ENCODE measurements at regions not wholly inside any gene's neighbourhood (a gene's known extent, or its start where the extent isn't known, plus 50 kb on each side); places are given as distances from the start of the nearest gene placed in this dataset.
"Not testable (repeated sequence)": the region's sequence is repeated elsewhere in the genome, so short reads cannot be mapped to it uniquely, and the experiment has no call there.

- peak; percentile 77 for FAIRE-seq
- not testable (repeated sequence) for H3K27me3 ChIP-seq (ENCODE audit: control insufficient read depth, insufficient read depth, low read length); H3K4me3 ChIP-seq (ENCODE audit: low read depth, low read length); H3K36me3 ChIP-seq (ENCODE audit: control insufficient read depth, insufficient read depth, low read length); DNase-seq (ENCODE audit: low read depth)
Measured at GRCh38 chrX:141520750-141521149, 63.8 kb downstream of the SPANXA1 start.

- DNase-seq (ENCODE audit: low read depth); H3K36me3 ChIP-seq (ENCODE audit: control insufficient read depth, insufficient read depth, low read length); H3K27me3 ChIP-seq (ENCODE audit: control insufficient read depth, insufficient read depth, low read length); FAIRE-seq; H3K4me3 ChIP-seq (ENCODE audit: low read depth, low read length): not testable (repeated sequence)
Measured at GRCh38 chrX:141475788-141476187, 108.8 kb downstream of the SPANXA1 start.

GRCh38 chrX:141469469-141469868, 115.1 kb downstream of the SPANXA1 start:
- TF ChIP-seq CTCF (IDR thresholded peaks at IDR 0.05; ENCODE audit: insufficient read depth, low read length, severe bottlenecking), result no peak
- DNase-seq (ENCODE audit: low read depth) (peak; percentile 7), FAIRE-seq (no peak)
- Histone ChIP-seq H3K36me3 (ENCODE audit: control insufficient read depth, insufficient read depth, low read length) (no peaks in the 10 kb centered on the region), H3K4me3 (ENCODE audit: low read depth, low read length) (no peak overlapping the region), H3K27me3 (ENCODE audit: control insufficient read depth, insufficient read depth, low read length) (no peaks in the 10 kb centered on the region)

GRCh38 chrX:141468940-141469339, 115.6 kb downstream of the SPANXA1 start:
- FAIRE-seq, result no peak
- peak; percentile 44 for DNase-seq (ENCODE audit: low read depth)
- H3K27me3 ChIP-seq (ENCODE audit: control insufficient read depth, insufficient read depth, low read length), result no peaks in the 10 kb centered on the region
- no peaks in the 10 kb centered on the region for H3K36me3 ChIP-seq (ENCODE audit: control insufficient read depth, insufficient read depth, low read length)
- no peak for TF ChIP-seq CTCF (IDR thresholded peaks at IDR 0.05; ENCODE audit: insufficient read depth, low read length, severe bottlenecking)
- no peak overlapping the region for H3K4me3 ChIP-seq (ENCODE audit: low read depth, low read length)

GRCh38 chrX:141467442-141467841, 117.1 kb downstream of the SPANXA1 start:
- Histone ChIP-seq H3K4me3 (ENCODE audit: low read depth, low read length) (no peak overlapping the region), H3K36me3 (ENCODE audit: control insufficient read depth, insufficient read depth, low read length) (no peaks in the 10 kb centered on the region), H3K27me3 (ENCODE audit: control insufficient read depth, insufficient read depth, low read length) (no peaks in the 10 kb centered on the region)
- TF ChIP-seq CTCF (IDR thresholded peaks at IDR 0.05; ENCODE audit: insufficient read depth, low read length, severe bottlenecking), result no peak
- FAIRE-seq, result no peak
- peak; percentile 1 for DNase-seq (ENCODE audit: low read depth)

GRCh38 chrX:141455103-141455502, 129.4 kb downstream of the SPANXA1 start:
- no peak for FAIRE-seq
- Histone ChIP-seq H3K27me3 (ENCODE audit: control insufficient read depth, insufficient read depth, low read length) (no peaks in the 10 kb centered on the region), H3K36me3 (ENCODE audit: control insufficient read depth, insufficient read depth, low read length) (no peaks in the 10 kb centered on the region), H3K4me3 (ENCODE audit: low read depth, low read length) (no peak overlapping the region)
- TF ChIP-seq CTCF (IDR thresholded peaks at IDR 0.05; ENCODE audit: insufficient read depth, low read length, severe bottlenecking), result no peak
- DNase-seq (ENCODE audit: low read depth), result no peak

GRCh38 chrX:141443922-141444321, 140.6 kb downstream of the SPANXA1 start:
- Histone ChIP-seq H3K27me3 (ENCODE audit: control insufficient read depth, insufficient read depth, low read length) (no peaks in the 10 kb centered on the region), H3K4me3 (ENCODE audit: low read depth, low read length) (no peak overlapping the region), H3K36me3 (ENCODE audit: control insufficient read depth, insufficient read depth, low read length) (no peaks in the 10 kb centered on the region)
- FAIRE-seq (no peak), DNase-seq (ENCODE audit: low read depth) (no peak)
- TF ChIP-seq CTCF (IDR thresholded peaks at IDR 0.05; ENCODE audit: insufficient read depth, low read length, severe bottlenecking), result no peak
